ENCODE measurements at regions not wholly inside any gene's neighbourhood (a gene's known extent, or its start where the extent isn't known, plus 50 kb on each side); places are given as distances from the start of the nearest gene placed in this dataset.

DNA sequence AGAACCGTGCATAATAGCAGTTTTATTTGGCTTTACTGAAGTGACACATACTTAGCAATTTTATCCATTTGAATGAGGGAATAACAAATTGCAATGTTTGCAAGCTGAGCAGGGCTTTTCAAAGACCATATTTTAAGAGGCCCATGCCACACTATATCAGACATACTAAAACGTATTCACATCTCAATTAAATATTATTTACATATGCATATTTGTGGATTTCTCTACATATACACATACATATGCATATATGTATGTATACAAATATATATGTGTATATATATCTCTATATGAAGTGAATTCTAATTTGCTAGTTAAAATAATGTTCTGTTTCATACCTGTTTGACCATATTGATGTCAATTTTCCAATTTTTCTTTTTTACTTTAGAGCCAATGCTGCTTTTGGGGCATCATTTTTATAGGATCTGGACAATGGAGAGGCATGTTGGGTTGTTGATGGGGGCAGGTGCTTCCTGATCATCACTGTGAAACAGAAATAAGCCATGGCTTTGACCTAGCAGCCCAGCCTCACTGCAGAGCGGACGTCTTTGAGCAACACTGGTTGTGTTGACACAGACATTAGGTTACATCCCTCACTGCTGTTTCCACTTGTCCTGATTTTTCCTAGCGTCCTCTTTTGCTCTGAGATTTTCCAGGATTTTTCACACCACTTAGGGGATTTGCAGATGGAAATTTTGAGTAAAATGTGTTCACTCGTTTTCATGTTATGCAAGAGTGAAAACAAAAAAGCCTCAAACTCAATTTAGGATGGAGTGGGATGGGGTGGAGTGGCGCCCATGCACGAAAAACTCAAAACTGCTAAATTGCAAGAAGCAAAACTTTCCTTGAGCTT, 56.9 kb downstream of the RDH14 start:
- no peak for DNase-seq

DNA sequence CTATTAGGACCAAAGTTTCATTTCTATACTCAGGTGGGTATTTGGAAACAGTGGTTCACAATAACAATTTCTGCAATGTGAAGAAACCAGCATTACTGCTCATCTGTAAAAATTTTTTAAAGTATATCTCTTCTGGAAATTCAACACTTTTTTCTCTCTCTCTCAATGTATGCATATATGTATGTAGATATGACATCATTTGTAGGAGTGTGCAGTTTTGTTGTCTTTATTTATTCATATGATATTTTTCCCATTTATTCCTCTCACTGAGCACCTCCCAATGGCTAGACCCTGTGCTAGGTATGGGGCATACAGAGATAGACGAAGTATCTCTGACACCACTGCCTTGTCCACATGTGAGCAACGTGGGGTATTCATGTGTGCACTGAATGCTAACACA, 58.3 kb downstream of the RDH14 start:
- no peak for DNase-seq

DNA sequence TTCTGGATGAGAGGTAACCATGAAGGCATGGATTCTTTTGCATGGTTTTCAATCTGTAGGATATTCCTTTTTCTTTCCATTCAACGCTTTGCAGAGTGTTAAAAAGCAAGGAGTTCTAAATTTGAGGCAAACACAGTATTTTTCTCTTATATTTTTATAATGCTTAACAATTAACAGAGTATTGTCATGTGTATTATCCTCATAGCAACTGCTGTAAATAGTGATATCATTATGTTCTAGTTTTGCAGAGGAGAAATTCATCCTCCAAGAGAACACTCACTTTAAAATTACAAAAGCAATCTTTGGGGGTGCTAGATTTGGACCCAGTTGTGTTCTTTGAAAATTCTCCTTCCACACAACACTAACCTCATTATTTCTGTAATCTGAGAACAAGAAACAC, 58.7 kb downstream of the RDH14 start:
- DNase-seq = no peak

DNA sequence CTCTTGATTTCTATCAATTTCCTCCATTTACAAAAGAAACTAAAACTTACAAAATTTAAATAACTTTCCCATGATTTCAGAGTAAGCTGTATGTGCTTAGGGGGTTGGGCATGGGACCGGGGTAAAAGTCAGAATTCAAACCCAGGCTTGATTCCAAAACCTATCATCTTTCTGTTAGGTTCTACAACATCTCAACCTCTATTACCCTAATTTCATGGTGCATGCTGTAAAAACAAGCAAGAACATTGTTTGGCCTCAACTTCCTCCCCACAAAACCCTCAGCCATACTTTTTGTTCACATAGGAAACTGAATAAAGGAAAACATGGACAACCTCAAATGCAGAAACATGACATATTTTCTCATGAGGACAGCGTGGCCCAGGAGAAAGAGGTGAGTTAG, 59.3 kb downstream of the RDH14 start:
- no peak for DNase-seq

DNA sequence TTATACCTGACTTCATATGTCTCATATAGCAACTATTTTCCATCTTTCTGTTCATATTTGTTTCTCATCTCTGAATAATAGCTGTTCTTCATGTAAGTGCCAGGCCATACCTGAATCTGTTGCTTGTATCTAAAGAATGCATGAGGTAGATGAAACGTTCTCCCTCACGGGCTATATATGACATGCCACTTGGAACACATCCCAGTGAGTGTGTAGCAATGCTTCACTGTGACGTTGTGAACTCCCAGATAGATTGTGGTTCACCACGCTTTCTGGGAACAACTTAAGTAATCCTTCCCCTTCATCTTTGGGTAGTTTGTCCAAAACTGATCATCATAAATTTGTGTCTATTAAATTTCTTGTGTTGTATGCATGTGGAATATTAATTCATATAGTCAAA, 60.1 kb downstream of the RDH14 start:
- DNase-seq = no peak

DNA sequence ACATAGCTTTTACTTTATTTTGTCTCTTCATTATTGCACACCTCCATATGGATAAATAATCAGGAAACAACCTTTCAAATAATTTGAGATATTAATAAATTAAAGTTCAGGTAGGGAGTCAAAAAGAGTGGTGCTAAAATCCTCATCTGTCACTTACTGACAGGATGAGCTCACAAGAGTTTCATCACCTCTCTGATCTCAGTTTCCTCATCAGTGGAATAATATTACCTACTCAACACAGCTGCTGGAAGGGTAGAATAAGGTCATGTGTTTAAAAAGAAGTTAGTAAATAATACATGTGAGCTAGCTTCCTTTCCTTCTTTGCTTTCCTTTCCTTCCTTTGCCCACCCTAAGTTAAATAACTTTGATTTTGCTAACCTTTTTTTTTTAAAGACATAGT, 61.9 kb downstream of the RDH14 start:
- no peak for DNase-seq

DNA sequence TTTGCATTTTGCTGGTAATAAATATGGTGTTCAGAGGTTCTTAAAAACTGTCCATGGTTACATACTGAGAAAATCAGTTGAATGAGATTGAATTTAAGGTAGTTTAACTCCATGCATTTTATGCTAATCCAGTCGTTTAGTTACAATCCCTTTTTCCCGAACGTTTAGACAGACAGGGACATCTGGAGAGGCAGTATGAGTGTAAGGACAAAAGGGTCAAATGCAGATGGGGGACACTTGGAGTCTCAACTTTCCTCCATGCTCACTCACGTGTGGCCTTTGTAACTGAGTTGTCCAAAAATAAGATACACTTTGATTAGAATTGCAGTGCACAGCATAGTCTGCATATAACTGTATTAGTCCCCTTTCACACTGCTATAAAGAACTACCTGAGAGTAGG, 63.9 kb downstream of the RDH14 start:
- DNase-seq = no peak

DNA sequence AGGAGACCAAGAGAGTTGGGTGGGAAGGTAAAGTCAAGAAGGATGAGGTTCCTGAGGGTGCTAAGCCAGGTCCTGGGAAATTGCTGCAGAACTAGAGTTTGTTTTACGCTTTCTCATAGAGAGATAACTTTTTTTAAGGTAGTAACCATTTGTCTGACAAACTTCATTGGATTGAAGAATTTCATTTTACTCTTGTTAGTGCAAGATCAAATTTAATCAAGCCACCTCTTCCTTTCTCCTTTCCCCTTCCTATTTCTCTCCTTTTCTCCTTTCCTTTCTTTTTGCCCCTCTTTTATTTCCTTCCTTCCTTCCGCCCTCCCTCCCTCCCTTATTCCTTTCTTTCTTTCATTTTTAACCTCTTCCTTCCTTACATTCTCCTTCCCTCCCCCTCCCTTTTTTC, 65.4 kb downstream of the RDH14 start:
- no peak for DNase-seq

DNA sequence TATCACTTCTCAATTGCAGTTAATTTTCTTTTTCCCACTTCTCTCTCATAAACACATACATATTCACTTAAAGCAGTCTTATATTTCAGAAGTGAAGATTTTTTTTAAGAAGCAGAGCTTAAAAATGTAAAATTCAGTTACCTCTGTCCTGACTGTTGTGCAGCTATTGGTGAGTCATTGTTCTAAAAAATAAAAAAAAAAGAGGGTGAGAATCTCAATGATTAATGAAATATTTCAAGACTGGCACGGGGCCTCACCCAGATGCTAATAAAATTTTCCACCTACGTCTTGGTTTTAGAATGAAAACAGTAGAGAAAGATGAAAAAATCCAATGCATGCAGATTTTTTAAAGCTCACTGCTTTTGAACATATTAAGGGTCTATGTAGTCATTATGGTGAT, 67.7 kb downstream of the RDH14 start:
- no peak for DNase-seq

DNA sequence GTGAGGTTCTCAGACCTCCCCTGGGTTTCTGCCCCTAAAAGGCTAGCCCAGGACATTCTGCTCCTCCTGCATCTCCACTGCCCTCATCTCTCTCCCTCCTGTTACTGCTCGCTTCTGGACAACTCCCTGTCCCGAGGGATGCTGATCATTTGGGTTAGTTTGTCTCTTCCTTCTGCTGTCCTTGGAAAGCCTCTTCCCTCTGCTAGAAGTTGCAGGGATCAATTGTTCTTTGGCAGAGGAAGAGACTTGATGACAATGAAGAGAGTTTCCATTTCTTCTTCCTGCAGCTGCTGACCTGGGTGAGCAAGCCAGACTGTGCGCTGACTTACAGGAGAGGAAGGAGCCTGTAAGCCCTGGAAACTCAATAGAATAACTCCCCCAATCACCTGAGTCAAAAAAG, 68.9 kb downstream of the RDH14 start:
- DNase-seq = no peak

DNA sequence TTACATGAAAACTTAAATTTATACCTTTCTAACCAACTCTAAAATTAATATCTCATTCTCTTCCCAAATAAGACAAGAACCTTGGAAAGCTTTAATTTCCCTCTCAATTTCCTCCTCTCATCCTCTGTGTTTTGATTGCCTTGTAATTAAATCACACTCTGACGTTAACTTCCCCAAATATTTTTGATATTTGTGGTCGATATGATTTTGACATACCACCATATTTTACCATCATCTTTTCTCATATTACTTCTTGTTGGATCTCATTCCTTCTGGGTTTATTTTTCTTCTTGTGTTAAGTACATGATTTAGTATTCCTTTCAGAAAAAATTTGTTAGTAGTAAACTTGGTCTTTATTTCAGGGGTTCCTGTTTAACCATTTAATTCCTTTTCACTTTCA, 69.6 kb downstream of the RDH14 start:
- DNase-seq = no peak

DNA sequence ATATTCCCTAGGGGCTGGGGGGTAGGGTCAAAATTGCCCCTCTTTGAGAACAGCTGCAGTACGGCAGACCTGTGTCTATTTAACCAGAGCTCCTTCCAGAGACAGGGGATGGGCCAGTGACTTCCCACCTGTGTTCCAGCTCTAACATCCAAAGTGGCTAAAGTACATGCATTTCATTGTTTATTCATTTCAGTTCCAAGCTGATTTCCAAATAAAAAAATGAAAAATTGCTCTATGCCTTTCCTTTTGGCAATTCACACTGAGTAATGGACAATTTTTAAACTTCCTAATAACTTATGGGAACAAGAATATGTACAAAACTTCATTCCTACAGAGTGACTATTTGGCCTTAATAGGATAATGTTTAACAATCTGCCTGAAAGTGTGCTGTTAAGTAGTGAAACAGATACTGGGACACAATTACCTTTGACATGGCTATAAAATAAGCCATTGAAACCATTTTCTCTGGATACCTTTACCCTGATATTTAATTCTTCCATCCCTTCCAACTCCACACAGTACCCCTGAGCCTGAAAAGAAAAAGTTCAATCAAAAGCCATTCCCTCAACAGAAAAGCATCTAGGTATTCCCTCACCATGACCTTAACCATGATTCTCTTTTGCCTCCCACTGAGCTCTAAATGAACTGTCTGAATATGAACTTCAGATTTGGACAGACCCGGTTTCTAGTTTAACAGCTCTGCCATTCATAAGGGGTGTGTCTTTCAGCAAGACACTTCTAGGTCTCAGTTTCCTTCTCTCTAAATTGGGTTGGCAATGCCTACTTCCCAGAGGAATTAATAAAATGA, 73.1 kb downstream of the RDH14 start:
- DNase-seq = no peak

DNA sequence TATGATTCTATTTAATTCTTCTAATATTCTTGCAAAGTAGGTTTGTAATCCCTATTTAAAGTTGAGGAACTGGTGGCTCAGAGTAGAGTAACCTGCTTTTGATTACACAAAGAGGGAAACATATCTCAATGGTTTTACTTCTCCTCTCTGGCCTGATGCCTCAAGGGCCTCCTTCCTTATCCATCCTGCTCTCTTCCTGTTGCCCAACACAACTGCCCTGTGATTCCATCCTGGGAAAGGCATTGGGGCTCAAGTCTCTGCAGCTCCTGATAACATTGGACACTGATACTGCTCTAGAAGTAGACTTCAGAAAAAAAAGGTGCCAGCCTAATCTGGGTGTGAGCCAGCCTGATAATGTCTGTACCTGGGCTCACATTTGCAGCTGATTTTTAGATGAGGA, 75.8 kb downstream of the RDH14 start:
- no peak for DNase-seq

DNA sequence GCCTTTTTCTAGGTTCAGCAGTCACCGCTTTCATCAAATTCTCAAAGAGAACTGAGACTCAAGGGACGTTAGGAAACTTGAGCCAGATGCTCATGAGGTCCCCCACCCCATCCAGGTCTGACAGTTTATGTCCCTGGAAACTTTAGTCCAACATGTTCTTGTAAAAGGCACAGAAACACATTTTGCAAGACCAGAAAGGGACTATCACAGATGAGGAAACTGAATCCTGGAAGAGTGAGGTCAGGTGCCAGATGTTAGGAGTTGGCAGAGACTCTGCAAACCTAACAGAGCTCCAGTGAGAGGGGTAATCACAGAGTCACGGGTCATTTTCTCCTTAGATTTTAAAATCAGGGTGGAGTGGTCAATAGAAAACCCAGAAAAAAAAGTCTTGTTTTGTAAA, 76.6 kb downstream of the RDH14 start:
- DNase-seq = no peak

DNA sequence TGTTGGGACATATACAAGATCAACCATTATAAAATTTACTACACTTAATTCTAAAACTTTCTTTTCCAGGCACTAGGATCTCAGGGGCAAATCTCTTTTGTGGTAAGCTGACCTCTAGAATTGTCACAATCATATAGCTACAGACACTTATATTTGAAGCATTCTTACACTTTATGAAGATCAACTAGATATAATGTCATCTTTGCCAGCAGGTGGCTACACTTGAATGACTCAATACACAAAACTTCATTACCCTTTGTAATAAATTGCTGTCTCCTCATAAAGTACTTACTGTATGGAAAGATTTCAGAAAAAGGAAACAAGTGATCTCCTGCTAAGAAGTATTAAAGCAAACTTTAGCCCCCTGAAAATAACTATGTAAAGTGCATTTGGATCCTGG, 77.8 kb downstream of the RDH14 start:
- no peak for DNase-seq

DNA sequence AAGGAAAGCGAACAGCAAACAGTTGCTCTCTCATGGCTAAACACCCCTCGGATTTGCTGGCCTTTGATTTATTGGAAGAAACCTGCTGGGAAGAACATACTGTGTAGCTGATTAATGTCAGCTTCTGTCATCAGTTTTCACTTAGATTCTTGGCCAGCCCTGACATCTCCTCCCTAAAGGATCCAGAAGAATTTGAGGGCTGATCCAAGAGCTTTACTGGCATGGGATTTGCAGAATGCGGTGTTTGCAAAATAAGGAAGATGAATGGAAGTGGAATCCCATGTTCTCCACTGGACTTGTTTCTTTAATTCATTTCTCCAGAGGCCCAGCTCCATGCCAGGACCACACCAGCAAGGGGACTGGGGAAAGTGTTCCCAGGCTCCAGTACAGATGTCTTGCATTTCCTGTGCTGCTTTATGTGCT, 80.5 kb downstream of the RDH14 start:
- DNase-seq = no peak

DNA sequence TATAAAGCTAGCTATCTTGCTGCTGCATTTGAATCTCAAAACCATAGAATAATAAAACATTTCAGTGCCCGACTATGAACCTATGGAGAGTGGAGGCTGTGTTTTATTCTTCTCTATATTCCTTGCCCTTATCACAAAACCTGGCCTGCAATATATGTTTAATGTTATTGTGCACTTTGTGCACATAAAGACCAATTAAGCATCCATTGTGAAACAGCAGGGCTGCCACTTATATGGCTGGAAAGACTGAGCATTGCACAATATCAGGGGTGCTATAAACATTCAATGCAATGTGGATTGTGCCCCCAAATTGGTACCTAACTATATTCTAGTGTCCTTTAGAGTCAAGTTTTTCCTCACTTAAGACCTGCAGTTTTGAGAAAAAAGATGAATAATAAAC, 83.2 kb downstream of the RDH14 start:
- no peak for DNase-seq

DNA sequence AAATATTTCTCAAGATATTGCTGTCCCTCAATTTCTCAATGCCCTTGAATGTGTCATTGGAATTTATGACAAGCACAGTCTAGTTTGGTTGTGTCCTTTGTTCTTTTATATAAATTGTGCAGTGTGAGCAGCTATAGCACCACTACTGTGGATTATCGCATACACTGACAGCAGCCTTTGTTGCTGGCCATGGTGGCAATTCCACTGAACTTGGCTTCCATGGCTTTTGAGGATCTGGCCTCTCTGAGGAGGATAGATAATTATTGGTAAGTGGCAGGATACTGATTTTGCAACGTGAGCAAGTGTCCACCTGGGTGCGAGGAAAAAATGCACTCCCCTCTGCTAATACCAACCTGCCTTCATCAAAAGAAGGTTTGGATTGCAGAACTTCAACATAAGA, 84.0 kb downstream of the RDH14 start:
- DNase-seq = no peak

DNA sequence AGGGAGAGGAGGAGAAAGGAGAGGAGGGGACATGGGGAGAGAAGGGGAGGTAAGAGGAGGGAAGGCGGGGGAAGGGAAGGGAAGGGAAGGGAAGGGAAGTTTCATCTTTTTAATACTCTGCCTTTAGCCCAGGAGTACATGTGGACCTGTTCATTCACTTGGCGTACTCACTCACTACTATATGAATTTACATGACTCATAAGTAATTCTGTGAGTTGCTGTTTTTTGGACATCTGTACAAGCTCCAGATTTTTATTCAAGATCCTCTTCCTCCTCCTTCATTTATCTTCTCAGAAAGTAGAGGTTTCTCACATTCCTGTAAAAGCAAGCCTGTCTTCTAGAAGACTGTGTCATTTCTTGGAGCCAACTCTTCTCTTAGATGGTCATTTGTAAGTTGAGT, 84.6 kb downstream of the RDH14 start:
- no peak for DNase-seq

DNA sequence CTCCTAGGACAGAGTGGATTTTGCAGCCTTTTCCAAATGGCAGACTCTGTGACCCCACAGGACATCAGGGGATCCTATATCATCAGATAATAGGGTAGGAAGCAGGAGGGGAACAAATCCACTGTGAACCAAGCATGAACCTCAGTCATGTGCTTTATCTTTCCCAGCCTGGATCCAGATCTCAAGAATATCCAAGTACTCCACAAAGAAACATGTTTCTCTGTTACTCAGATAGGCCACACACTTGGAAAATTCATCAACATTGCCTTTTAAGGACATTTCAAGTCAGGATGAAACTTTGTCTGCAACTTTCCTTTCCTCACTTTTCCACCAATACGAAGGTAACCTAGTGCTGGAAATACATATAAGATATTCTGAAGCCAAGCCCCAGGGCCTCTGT, 85.8 kb downstream of the RDH14 start:
- DNase-seq = no peak

DNA sequence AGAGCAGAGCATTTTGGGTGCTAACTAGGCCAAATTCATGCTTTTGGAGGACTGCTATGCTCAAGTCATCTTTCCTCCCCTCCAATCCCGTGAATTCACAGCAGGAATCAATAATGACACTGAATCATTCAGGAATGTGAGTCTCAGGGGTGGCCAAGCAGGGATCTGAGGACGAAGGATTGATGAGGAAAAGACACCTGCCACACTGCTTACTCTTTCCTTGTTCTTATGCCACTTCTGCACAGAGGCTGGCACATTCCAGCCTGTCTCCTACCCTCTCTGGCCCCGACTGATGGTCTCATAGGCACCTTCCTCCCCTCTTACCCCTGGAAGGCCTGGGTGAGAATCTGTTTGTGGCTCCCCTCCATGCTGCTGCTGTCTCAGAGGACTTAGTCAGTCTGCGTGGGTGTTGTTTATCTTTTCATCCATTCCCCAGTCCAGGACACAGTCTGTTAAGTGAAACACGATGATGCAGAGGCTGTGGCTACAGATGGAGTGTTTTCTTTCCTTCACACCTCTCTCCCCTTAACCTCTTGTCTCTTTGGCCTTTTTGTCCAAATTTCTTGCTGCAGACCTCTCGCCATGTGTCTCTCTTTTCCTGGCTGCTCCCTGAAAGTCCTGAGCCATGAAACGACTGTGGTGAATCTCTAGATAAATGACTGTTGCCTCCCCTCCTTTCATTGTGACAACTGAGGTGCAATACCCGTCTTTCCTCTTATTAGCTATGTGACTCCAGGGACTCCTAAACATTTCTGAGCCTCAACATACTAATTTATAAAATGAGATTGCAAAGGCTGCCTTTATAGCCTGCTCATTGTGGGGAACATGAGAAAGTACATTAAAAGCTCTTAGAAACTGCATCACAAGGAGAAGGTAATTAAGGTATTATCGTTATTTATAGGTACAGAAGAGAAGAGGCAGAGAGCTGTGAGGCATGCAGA, 86.9 kb downstream of the RDH14 start:
- no peak for DNase-seq

DNA sequence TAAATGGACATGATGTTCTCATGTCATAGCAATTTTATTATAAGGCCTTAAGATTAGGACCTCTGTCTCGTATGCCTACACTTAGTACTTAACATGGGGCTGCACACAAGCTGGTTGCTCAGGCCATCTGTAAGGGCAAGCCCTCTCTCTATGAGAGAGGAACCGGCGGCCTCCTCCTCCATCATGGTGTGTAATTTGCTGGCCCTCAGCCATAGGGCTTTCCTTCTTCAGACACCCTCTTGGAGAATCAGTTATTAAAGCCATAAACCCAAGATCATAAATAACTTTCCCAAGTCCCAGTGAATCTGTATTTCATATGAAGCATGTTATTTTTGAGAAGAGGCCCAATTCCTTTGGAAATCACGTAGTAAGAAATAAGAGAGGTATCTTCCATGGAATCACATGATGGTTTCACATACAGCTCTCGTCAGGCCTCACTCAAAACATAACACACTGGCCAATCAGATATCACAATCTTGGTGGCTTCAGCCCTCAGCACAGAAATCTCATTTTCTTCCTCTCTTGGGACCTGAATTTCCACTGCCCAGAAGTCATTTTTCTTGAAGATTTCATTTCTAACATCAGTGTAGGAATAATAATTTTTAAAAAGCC, 92.6 kb downstream of the RDH14 start:
- no peak for DNase-seq

DNA sequence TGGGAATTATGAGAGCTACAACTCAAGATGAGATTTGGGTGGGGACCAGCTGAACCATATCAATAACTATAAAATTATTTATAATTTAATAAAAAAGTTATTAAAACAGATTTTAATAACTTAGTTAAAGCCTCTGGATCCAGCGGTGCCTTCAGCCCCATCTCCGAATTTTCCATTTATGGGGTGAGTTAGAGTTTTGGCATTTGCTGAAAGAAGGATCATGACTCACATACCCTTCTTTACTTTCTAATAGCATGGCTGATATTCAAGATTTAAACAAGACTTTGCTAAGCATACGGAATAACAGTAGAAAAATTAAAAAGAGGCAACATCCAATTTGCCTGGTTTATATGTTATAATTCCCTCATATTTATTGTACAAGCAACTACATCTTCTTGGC, 94.5 kb downstream of the RDH14 start:
- DNase-seq = no peak

All from SIG-M5 (cell line).